ENCODE measurements at regions not wholly inside any gene's neighbourhood (a gene's known extent, or its start where the extent isn't known, plus 50 kb on each side); places are given as distances from the start of the nearest gene placed in this dataset.

DNA sequence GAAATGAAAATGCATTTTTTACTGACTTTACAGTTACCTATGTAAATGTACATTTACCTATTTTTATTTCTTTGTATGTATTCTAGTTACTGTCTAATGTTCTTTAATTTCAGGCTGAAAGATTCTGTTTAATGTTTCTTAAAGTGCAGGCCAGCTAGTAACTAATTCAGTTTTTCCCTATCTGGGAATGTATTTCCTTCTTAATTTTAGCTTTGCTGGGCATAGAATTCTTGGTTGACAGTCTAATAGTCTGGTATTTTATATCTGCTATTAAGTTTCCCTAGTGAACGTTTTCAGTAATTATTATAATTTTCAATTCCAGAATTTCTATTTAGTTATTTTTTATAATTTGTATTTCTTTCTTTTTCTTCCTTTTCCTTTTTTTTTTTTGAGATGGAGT lies 186.0 kb upstream of the NOX3 start:
- no peak for TF ChIP-seq POLR2A (IDR thresholded peaks at IDR 0.05; ENCODE audit: low read length)
- TF ChIP-seq GATA1 (IDR thresholded peaks at IDR 0.05; ENCODE audit: low read depth, low read length), result no peak
